ENCODE measurements at regions not wholly inside any gene's neighbourhood (a gene's known extent, or its start where the extent isn't known, plus 50 kb on each side); places are given as distances from the start of the nearest gene placed in this dataset.

GRCh38 chr12:91810531-91811451, 334.9 kb downstream of the BTG1 start:
- TF ChIP-seq MYC (IDR thresholded peaks at IDR 0.05; ENCODE audit: low read depth, low read length) (no peak), POLR2A (IDR thresholded peaks at IDR 0.05; ENCODE audit: extremely low read depth, insufficient read length) (no peak), CTCF (IDR thresholded peaks at IDR 0.05; ENCODE audit: low read depth, low read length) (no peak)
- TF ChIP-seq, protein P1, sequence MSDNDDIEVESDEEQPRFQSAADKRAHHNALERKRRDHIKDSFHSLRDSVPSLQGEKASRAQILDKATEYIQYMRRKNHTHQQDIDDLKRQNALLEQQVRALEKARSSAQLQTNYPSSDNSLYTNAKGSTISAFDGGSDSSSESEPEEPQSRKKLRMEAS (IDR thresholded peaks at IDR 0.05; ENCODE audit: low read depth, low read length) = no peak

GRCh38 chr12:91810077-91810476, 335.6 kb downstream of the BTG1 start:
- TF ChIP-seq CTCF (IDR thresholded peaks at IDR 0.05; ENCODE audit: low read depth, low read length) (no peak), MYC (IDR thresholded peaks at IDR 0.05; ENCODE audit: low read depth, low read length) (no peak), POLR2A (IDR thresholded peaks at IDR 0.05; ENCODE audit: extremely low read depth, insufficient read length) (no peak)
- TF ChIP-seq, protein P1 (IDR thresholded peaks at IDR 0.05; ENCODE audit: low read depth, low read length) = no peak
- no peak overlapping the region for H3K4me3 ChIP-seq (ENCODE audit: low read depth, low read length)
- DNase-seq (ENCODE audit: low read depth) = no peak

More at GRCh38 chr12:91810531-91811451, 334.9 kb downstream of the BTG1 start:
- DNase-seq (ENCODE audit: low read depth) = no peak
- H3K4me3 ChIP-seq (ENCODE audit: low read depth, low read length) = no peak overlapping the region

DNA sequence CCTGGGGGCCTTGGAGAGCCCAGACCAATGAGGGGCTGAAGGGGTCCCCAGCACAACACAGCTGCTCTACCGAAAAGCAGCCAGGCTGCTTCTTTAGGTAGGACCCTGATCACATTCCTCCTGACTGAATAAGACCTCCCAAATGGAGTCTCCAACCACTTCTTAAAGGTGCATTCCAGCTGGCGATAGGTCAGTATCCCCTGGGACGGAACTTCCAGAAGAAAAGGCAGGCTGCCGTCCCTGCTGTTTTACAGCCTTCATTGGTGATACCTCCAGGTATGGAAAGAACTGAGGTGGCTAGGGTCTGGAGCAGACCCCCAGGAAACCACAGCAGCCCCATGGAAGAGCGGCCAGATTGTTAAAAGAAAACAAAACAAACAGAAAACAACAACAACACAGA, 340.6 kb downstream of the BTG1 start:
- no peak for DNase-seq (ENCODE audit: low read depth)
- H3K4me3 ChIP-seq (ENCODE audit: low read depth, low read length) = no peak overlapping the region
- TF ChIP-seq CTCF (IDR thresholded peaks at IDR 0.05; ENCODE audit: low read depth, low read length) = no peak
- TF ChIP-seq, protein P1 (IDR thresholded peaks at IDR 0.05; ENCODE audit: low read depth, low read length) = no peak
- no peak for TF ChIP-seq POLR2A (IDR thresholded peaks at IDR 0.05; ENCODE audit: extremely low read depth, insufficient read length)
- no peak for TF ChIP-seq MYC (IDR thresholded peaks at IDR 0.05; ENCODE audit: low read depth, low read length)

- no peak overlapping the region for H3K4me3 ChIP-seq (ENCODE audit: low read depth, low read length)
- no peak for TF ChIP-seq CTCF (IDR thresholded peaks at IDR 0.05; ENCODE audit: low read depth, low read length)
- TF ChIP-seq MYC (IDR thresholded peaks at IDR 0.05; ENCODE audit: low read depth, low read length) = no peak
- TF ChIP-seq, protein P1 (IDR thresholded peaks at IDR 0.05; ENCODE audit: low read depth, low read length) = no peak
- no peak for TF ChIP-seq POLR2A (IDR thresholded peaks at IDR 0.05; ENCODE audit: extremely low read depth, insufficient read length)
- DNase-seq (ENCODE audit: low read depth) = no peak
Measured at GRCh38 chr12:91804533-91804932, 341.1 kb downstream of the BTG1 start.

GRCh38 chr12:91801048-91801447, 344.6 kb downstream of the BTG1 start:
- H3K4me3 ChIP-seq (ENCODE audit: low read depth, low read length) = no peak overlapping the region
- TF ChIP-seq POLR2A (IDR thresholded peaks at IDR 0.05; ENCODE audit: extremely low read depth, insufficient read length) (no peak), CTCF (IDR thresholded peaks at IDR 0.05; ENCODE audit: low read depth, low read length) (no peak), MYC (IDR thresholded peaks at IDR 0.05; ENCODE audit: low read depth, low read length) (no peak)
- TF ChIP-seq, protein P1 (IDR thresholded peaks at IDR 0.05; ENCODE audit: low read depth, low read length) = no peak
- no peak for DNase-seq (ENCODE audit: low read depth)
